Smooth muscle cell (in vitro differentiated cells): ENCODE measurements at regions not wholly inside any gene's neighbourhood (a gene's known extent, or its start where the extent isn't known, plus 50 kb on each side); places are given as distances from the start of the nearest gene placed in this dataset.

Experiments
- DNase-seq: peaks from one replicate; lab custom pipeline; 2025; ENCODE audit not compliant: unreplicated experiment; lab: John Stamatoyannopoulos, UW
- H2AFZ ChIP-seq: fragments of 200-600 bp; sonication (generic); 2 replicates; pipeline ENCODE4 v1.6.0; 2016; ENCODE audit warnings: antibody characterized with exemption, low read depth, mild to moderate bottlenecking
- H3F3A ChIP-seq: fragments of 200-600 bp; sonication (generic); 2 replicates; pipeline ENCODE4 v1.6.0; 2017; ENCODE audit warnings: antibody characterized with exemption, low read depth
- H3K27ac ChIP-seq: fragments of 200-600 bp; sonication (generic); 2 replicates; pipeline ENCODE4 v1.5.1; 2016; ENCODE audit warnings: low read depth, mild to moderate bottlenecking
- H3K27me3 ChIP-seq: fragments of 200-600 bp; sonication (generic); 2 replicates; pipeline ENCODE4 v1.6.1; 2016; ENCODE audit warnings: low read depth, mild to moderate bottlenecking
- H3K36me3 ChIP-seq: fragments of 200-600 bp; sonication (generic); 2 replicates; pipeline ENCODE4 v1.5.1; 2016; ENCODE audit warnings: low read depth
- H3K4me1 ChIP-seq: fragments of 200-600 bp; sonication (generic); 2 replicates; pipeline ENCODE4 v1.5.1; 2016; ENCODE audit warnings: low read depth
- H3K4me2 ChIP-seq: fragments of 200-600 bp; sonication (generic); 2 replicates; pipeline ENCODE4 v1.6.0; 2016; ENCODE audit warnings: mild to moderate bottlenecking
- H3K4me3 ChIP-seq: fragments of 200-600 bp; sonication (generic); 2 replicates; pipeline ENCODE4 v1.5.1; 2016; ENCODE audit warnings: mild to moderate bottlenecking
- H3K79me2 ChIP-seq: fragments of 200-600 bp; sonication (generic); 2 replicates; pipeline ENCODE4 v1.6.0; 2016; ENCODE audit warnings: low read depth, mild to moderate bottlenecking
- H3K9ac ChIP-seq: fragments of 200-600 bp; sonication (generic); 2 replicates; pipeline ENCODE4 v1.6.0; 2016; ENCODE audit warnings: low read depth
- H3K9me3 ChIP-seq: fragments of 200-600 bp; sonication (generic); replicated peaks from 2 replicates; pipeline ENCODE4 v1.5.1; 2016; ENCODE audit warnings: low read depth
- H4K20me1 ChIP-seq: fragments of 200-600 bp; sonication (generic); 2 replicates; pipeline ENCODE4 v1.6.0; 2016; ENCODE audit warnings: low read depth
- WGBS: methylation state at CpG from one replicate; pipeline ENCODE4 v1.1.7; 2016; ENCODE audit warnings: low lambda C conversion rate; 5-methylcytosine and 5-hydroxymethylcytosine counted together
- TF ChIP-seq, protein P1 (sequence below): fragments of 200-600 bp; sonication (generic); IDR thresholded peaks from 2 replicates; pipeline ENCODE4 v1.5.1; 2017; ENCODE audit warnings: borderline replicate concordance, mild to moderate bottlenecking, antibody characterized with exemption; ENCODE audit not compliant: insufficient read depth, poor library complexity, severe bottlenecking

DNA sequence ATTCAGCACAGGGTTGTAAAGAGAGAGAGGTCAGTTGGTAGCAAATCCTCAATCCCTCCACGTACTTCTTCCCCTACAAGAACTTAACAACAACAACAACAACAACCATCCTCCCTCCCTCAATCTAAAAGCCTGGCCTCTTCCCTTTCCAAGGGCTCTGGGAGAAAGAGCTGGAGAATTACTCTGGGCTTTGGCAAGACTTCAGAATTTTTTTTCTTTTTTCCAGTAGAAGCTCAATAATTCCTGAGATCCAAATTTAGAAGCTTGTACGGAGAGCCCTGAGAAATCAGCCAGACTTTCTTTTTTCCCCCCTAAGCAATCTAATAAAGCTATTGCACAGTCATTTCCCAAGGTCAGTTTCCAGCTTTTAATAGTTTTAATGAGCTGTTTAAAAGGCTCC is 95.8 kb upstream of the CACNA2D3 start:
- 65% methylated on average over 2 of the region's 2 CpGs for WGBS
- Histone ChIP-seq H3K4me2 (no peak overlapping the region), H2AFZ (no peak overlapping the region), H3K4me1 (no peaks in the 10 kb centered on the region), H3F3A (no peaks in the 10 kb centered on the region), H3K9me3 (no peaks in the 10 kb centered on the region), H3K79me2 (no peaks in the 10 kb centered on the region), H4K20me1 (no peaks in the 10 kb centered on the region), H3K36me3 (no peaks in the 10 kb centered on the region), H3K4me3 (no peak overlapping the region), H3K9ac (no peak overlapping the region), H3K27me3 (peaks cover 8% of the 10 kb centered on the region), H3K27ac (no peak overlapping the region)
- no peak for DNase-seq
- TF ChIP-seq, protein P1, sequence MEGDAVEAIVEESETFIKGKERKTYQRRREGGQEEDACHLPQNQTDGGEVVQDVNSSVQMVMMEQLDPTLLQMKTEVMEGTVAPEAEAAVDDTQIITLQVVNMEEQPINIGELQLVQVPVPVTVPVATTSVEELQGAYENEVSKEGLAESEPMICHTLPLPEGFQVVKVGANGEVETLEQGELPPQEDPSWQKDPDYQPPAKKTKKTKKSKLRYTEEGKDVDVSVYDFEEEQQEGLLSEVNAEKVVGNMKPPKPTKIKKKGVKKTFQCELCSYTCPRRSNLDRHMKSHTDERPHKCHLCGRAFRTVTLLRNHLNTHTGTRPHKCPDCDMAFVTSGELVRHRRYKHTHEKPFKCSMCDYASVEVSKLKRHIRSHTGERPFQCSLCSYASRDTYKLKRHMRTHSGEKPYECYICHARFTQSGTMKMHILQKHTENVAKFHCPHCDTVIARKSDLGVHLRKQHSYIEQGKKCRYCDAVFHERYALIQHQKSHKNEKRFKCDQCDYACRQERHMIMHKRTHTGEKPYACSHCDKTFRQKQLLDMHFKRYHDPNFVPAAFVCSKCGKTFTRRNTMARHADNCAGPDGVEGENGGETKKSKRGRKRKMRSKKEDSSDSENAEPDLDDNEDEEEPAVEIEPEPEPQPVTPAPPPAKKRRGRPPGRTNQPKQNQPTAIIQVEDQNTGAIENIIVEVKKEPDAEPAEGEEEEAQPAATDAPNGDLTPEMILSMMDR = no peak

DNA sequence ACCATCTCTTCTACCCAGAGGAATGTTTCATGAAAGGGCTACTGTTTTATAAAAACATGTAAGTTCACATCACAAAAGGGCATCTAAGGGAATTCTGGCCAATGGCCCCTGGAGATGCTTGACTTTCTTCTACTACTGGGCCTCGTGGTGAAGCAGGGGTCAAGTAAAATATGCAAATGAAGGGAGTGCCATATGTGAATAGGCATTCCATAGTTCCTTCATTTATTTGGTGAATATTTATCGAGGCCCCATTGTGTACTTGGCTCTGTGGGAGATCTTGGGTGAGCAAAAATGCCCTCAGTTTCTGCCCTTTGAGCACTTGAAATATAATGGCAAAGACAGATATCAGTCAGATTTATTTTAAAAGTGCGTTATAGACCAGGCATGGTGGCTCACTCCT is 101.3 kb upstream of the CACNA2D3 start:
- no peaks in the 10 kb centered on the region for H3K9me3 ChIP-seq
- H3K4me1 ChIP-seq = no peaks in the 10 kb centered on the region
- no peaks in the 10 kb centered on the region for H4K20me1 ChIP-seq
- peaks cover 8% of the 10 kb centered on the region for H3K27me3 ChIP-seq
- 88% methylated on average over 3 of the region's 3 CpGs for WGBS
- no peak overlapping the region for H3K4me2 ChIP-seq
- no peaks in the 10 kb centered on the region for H3K36me3 ChIP-seq
- no peak for DNase-seq
- no peak overlapping the region for H3K27ac ChIP-seq
- no peaks in the 10 kb centered on the region for H3K79me2 ChIP-seq
- H3K9ac ChIP-seq = no peak overlapping the region
- no peak overlapping the region for H3K4me3 ChIP-seq
- H3F3A ChIP-seq = no peaks in the 10 kb centered on the region
- H2AFZ ChIP-seq = no peak overlapping the region
- TF ChIP-seq, protein P1 = no peak

DNA sequence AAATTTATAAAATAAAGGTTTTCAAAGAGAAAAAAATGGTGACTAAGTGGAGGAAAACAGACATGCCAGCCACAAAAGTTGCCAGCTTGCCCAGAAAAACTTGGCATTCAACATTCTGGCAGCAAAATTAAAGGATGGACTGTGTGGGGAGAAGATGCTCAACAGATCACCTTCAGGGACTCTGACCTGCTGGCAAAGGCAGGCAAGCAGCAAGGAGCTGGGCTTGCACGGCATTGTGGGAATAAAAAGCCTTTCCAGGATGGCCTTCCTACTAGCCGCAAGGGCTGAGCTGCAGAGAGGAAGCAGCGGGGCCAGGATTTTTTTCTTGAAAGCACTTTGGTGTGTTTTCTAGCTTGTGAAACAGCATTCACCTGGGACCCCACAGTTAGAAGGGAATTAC is 101.9 kb upstream of the CACNA2D3 start:
- Histone ChIP-seq H4K20me1 (no peaks in the 10 kb centered on the region), H3K27me3 (peaks cover 8% of the 10 kb centered on the region), H3K27ac (no peak overlapping the region), H3K9ac (no peak overlapping the region), H3K79me2 (no peaks in the 10 kb centered on the region), H3K4me1 (no peaks in the 10 kb centered on the region), H3K4me3 (no peak overlapping the region), H3K9me3 (no peaks in the 10 kb centered on the region), H3K36me3 (no peaks in the 10 kb centered on the region), H2AFZ (no peak overlapping the region), H3K4me2 (no peak overlapping the region), H3F3A (no peaks in the 10 kb centered on the region)
- TF ChIP-seq, protein P1 = no peak
- no peak for DNase-seq
- WGBS = 83% methylated on average over 3 of the region's 3 CpGs

DNA sequence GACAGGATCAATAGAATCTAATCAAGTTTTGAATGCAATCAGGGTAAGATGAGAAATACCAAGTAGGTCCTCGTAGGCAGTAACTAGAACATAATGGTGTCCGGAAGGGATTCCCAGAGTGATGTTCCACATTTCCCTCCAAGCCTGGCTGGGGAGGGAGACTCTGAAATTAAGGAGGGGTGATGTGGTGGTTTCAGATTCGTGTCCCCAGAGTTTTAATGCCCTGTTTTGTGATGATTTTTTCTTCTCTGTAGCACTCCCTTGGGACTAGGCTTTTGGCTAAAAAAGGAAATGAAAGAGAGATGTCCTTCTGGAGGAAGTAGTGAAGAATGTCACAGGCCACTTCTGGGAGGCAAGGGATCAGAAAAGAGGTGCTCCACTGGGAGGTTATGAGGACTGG is 108.3 kb upstream of the CACNA2D3 start:
- H3K4me3 ChIP-seq = no peak overlapping the region
- no peak overlapping the region for H3K4me2 ChIP-seq
- no peaks in the 10 kb centered on the region for H3F3A ChIP-seq
- TF ChIP-seq, protein P1 = no peak
- H3K27ac ChIP-seq = no peak overlapping the region
- no peaks in the 10 kb centered on the region for H3K79me2 ChIP-seq
- H3K36me3 ChIP-seq = no peaks in the 10 kb centered on the region
- H3K9ac ChIP-seq = no peak overlapping the region
- H3K4me1 ChIP-seq = no peaks in the 10 kb centered on the region
- DNase-seq = no peak
- H2AFZ ChIP-seq = no peak overlapping the region
- 78% methylated on average over 3 of the region's 3 CpGs for WGBS
- H3K9me3 ChIP-seq = no peaks in the 10 kb centered on the region
- H3K27me3 ChIP-seq = no peaks in the 10 kb centered on the region
- H4K20me1 ChIP-seq = no peaks in the 10 kb centered on the region
